Uterus (tissue), 2 donors: ENCODE measurements at regions not wholly inside any gene's neighbourhood (a gene's known extent, or its start where the extent isn't known, plus 50 kb on each side); places are given as distances from the start of the nearest gene placed in this dataset.

Experiments used
- POLR2A ChIP-seq, 2 donors: fragments of 450-650 bp; IDR thresholded peaks; one replicate each; pipeline ENCODE4 v1.6.1; 2016; ENCODE audit warnings: antibody characterized with exemption in 2 of 2, mild to moderate bottlenecking in 1 of 2, moderate library complexity in 1 of 2
- TF ChIP-seq, protein P1 (sequence below), 4 experiments: fragments of 200-600 bp in 2 of 4; fragments of 450-650 bp in 2 of 4; sonication (generic) in 2 of 4; IDR thresholded peaks; one replicate each; pipeline ENCODE4 v1.5.1; 2016 to 2019; ENCODE audit warnings: antibody characterized with exemption in 4 of 4, mild to moderate bottlenecking in 2 of 4, moderate library complexity in 1 of 4

DNA sequence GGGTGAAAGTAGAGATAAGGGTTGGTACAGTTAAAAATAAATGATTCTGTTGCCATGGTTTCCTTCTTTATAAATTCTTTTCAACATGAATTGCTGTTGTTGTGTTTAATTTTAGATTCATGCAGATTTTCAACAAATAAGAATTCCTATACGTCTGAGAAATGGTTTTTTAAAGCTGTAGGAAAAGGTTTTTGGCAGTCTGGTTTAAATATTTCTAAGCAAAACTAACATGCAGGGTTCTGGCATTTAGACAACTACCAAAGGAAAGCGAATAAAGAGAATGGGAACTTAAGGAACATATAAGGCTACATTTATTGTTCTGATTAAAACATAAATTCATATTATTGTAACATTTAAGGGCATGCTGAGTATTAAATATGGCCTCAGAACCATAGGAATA, 203.0 kb upstream of the MIR17HG start:
- TF ChIP-seq, protein P1, sequence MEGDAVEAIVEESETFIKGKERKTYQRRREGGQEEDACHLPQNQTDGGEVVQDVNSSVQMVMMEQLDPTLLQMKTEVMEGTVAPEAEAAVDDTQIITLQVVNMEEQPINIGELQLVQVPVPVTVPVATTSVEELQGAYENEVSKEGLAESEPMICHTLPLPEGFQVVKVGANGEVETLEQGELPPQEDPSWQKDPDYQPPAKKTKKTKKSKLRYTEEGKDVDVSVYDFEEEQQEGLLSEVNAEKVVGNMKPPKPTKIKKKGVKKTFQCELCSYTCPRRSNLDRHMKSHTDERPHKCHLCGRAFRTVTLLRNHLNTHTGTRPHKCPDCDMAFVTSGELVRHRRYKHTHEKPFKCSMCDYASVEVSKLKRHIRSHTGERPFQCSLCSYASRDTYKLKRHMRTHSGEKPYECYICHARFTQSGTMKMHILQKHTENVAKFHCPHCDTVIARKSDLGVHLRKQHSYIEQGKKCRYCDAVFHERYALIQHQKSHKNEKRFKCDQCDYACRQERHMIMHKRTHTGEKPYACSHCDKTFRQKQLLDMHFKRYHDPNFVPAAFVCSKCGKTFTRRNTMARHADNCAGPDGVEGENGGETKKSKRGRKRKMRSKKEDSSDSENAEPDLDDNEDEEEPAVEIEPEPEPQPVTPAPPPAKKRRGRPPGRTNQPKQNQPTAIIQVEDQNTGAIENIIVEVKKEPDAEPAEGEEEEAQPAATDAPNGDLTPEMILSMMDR (IDR thresholded peaks at IDR 0.05): no peak
- TF ChIP-seq POLR2A (IDR thresholded peaks at IDR 0.05): no peak
